ENCODE measurements at regions not wholly inside any gene's neighbourhood (a gene's known extent, or its start where the extent isn't known, plus 50 kb on each side); places are given as distances from the start of the nearest gene placed in this dataset.

DNA sequence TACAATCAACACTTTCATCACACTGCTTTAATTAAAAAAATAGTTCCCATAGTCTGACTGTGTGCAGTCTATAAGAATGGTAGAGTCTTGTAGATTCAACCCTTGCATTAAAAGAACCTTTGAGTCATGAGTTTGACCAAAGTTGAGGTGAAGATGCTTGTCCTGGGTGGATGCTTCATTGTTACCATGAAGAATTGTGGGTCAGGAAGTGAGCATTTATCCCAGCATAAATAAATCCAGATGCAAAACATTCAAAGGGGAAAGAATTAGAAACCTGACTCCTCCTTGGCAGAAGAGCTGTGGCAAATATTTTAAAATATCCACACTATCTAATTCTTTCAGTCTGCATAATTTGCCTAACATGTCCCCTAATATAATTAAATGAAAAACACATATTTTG is 72.9 kb upstream of the SPAG17 start:
- Histone ChIP-seq H3K27me3 (no peaks in the 10 kb centered on the region), H3K36me3 (no peaks in the 10 kb centered on the region), H3K9me3 (no peaks in the 10 kb centered on the region), H3K4me3 (no peak overlapping the region), H3K4me1 (no peaks in the 10 kb centered on the region), H3K27ac (no peak overlapping the region)
- DNase-seq (no peak), ATAC-seq (no peak)
- TF ChIP-seq POLR2A (IDR thresholded peaks at IDR 0.05), result no peak
- TF ChIP-seq, protein P1, sequence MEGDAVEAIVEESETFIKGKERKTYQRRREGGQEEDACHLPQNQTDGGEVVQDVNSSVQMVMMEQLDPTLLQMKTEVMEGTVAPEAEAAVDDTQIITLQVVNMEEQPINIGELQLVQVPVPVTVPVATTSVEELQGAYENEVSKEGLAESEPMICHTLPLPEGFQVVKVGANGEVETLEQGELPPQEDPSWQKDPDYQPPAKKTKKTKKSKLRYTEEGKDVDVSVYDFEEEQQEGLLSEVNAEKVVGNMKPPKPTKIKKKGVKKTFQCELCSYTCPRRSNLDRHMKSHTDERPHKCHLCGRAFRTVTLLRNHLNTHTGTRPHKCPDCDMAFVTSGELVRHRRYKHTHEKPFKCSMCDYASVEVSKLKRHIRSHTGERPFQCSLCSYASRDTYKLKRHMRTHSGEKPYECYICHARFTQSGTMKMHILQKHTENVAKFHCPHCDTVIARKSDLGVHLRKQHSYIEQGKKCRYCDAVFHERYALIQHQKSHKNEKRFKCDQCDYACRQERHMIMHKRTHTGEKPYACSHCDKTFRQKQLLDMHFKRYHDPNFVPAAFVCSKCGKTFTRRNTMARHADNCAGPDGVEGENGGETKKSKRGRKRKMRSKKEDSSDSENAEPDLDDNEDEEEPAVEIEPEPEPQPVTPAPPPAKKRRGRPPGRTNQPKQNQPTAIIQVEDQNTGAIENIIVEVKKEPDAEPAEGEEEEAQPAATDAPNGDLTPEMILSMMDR (IDR thresholded peaks at IDR 0.05), result no peak
- intact Hi-C loops (cut with DNase I), result no loop called here

DNA sequence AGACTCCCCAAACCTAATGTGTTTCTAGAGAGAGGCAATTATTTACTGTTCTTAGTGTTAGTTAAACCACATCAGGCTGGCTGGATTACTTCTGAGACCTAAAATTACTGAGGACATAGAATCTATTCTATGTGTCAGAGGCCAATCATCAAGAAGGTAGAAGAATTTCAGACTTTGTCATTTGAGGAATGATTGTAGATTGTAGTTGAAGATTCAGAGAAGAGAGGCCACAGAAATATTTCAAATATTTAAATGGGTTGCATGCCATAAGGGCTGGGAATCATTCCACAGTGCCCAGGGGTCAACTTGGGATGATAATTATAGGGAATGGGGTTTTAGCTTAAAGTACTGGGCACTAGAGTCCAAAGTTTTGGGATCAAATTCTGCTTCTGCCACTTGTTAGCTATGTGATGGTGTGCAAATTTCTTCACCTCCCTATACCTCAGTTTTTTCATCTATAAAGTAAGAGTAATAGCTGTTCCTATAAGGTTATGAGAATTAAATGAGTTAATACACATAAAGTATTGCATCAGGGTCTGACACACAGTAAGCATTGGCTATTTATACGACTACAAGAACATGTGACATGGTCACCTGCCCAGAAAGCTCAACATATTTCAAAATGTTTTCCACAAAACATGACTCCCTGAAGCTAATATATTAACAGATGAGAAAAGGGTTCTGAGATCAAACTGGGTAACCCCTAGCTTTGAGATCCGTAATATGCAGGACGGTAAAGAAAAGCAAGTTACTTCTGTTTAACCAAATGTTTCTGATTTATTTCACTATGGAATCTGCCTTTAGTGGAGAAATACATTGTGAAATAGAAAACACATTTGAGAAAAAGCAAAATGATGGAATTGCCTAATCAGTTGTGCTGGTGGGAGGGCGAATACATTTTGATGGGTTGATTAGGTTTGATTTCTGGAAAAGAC is 69.7 kb upstream of the SPAG17 start:
- no peaks in the 10 kb centered on the region for H3K9me3 ChIP-seq
- no peak for ATAC-seq
- H3K4me3 ChIP-seq, result no peak overlapping the region
- no peak for DNase-seq
- no peak overlapping the region for H3K27ac ChIP-seq
- H3K36me3 ChIP-seq, result no peaks in the 10 kb centered on the region
- WGBS (ENCODE audit: insufficient coverage, low coverage, low lambda C conversion rate, missing lambda C conversion rate), result 71% methylated on average over 4 of the region's 4 CpGs
- no peaks in the 10 kb centered on the region for H3K4me1 ChIP-seq
- no peaks in the 10 kb centered on the region for H3K27me3 ChIP-seq
- no peak for TF ChIP-seq POLR2A (IDR thresholded peaks at IDR 0.05)
- TF ChIP-seq, protein P1 (IDR thresholded peaks at IDR 0.05), result no peak
- intact Hi-C loops (cut with DNase I), result no loop called here

DNA sequence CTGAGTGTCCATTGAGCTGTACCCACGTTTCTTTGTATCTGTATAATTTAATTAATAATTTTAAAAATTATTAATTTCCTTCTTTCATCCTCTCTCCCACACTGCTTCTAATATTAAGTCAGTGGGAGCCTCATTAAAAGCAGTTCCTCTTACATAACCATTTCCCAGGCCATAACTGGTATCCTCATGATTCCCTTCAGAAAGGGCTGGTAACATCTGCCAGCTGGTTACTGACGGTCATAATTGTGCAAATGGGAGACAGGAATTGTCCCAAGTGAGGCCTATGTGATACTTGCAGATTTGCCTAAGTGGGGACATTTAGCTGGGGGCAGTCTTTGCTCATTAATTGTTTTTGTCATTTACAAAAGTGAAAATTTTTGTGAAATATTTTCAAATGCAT is 69.0 kb upstream of the SPAG17 start:
- no peak for ATAC-seq
- 38% methylated on average over 2 of the region's 2 CpGs for WGBS (ENCODE audit: insufficient coverage, low coverage, low lambda C conversion rate, missing lambda C conversion rate)
- Histone ChIP-seq H3K36me3 (no peaks in the 10 kb centered on the region), H3K4me1 (no peaks in the 10 kb centered on the region), H3K27ac (no peak overlapping the region), H3K4me3 (no peak overlapping the region), H3K9me3 (no peaks in the 10 kb centered on the region), H3K27me3 (no peaks in the 10 kb centered on the region)
- DNase-seq, result no peak
- intact Hi-C loops (cut with DNase I), result no loop called here
- TF ChIP-seq, protein P1 (IDR thresholded peaks at IDR 0.05), result no peak
- no peak for TF ChIP-seq POLR2A (IDR thresholded peaks at IDR 0.05)

DNA sequence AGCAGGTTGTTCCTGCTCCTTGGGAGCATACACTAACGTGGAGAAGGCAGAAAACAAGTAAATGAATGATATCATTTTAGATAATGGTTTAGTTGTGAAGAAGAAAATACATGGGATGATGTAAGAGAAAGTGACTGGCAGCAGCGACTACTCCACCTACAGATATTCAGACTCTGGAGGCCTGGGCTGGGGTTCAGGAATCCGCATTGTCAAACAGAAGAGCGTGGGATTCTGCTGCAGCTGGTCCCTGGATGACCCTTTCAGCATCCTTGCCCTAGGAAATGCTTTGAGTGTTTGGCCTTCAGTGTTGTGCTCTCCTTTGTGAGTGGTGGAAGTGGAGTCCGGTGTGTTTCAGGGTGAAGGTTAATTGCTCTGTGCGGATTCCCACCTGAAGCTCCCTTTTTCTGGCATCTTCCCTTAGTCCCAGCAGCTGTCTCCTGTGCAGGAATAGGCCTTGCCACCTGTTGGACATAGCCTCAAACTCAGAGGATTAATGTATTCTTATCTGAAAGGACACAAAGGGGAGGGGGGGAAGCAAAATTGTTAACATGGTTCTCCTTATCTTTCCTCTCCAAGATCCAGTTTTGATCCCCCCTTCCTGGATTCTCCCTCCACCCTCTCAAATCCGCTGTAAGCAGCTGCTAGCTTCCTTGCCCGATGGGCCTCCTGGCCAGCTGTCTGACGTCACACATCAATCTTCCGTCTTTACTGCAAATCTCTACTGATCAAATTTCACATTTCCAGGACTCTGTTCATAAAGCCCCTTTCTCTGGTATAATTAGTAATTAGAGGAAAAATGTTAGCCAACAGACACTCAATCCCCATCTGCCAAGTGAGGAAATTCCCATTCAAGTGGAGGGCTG is 68.3 kb upstream of the SPAG17 start:
- ATAC-seq (no peak), DNase-seq (no peak)
- Histone ChIP-seq H3K4me1 (no peaks in the 10 kb centered on the region), H3K9me3 (no peaks in the 10 kb centered on the region), H3K27ac (no peak overlapping the region), H3K4me3 (no peak overlapping the region), H3K27me3 (no peaks in the 10 kb centered on the region), H3K36me3 (no peaks in the 10 kb centered on the region)
- intact Hi-C loops (cut with DNase I), result no loop called here
- TF ChIP-seq POLR2A (IDR thresholded peaks at IDR 0.05), result no peak
- TF ChIP-seq, protein P1 (IDR thresholded peaks at IDR 0.05), result no peak
- WGBS (ENCODE audit: insufficient coverage, low coverage, low lambda C conversion rate, missing lambda C conversion rate), result 52% methylated on average over 10 of the region's 10 CpGs
